T-cell (primary cell): ENCODE measurements at regions not wholly inside any gene's neighbourhood (a gene's known extent, or its start where the extent isn't known, plus 50 kb on each side); places are given as distances from the start of the nearest gene placed in this dataset.

ENCODE experiments used
- ATAC-seq, 4 experiments: fragments of 200-7000 bp in 3 of 4; fragments of 150-1000 bp in 1 of 4; cut with Tn5 transposase; replicated peaks in 1 of 4; 1 replicate in 3 of 4; 2 replicates in 1 of 4; pipeline ENCODE4 v1.10.0; 2021; ENCODE audit warnings: moderate library complexity in 3 of 4, mild to moderate bottlenecking in 2 of 4, moderate number of reproducible peaks in 1 of 4
- CTCF ChIA-PET, 2 donors: fragments of 300-600 bp; sonication (Branson Sonifier 250); formaldehyde crosslinking; loops; one replicate each; lab custom pipeline; 2022; ENCODE audit warnings: antibody characterized with exemption in 2 of 2; lab: Charles Lee
- POLR2A ChIA-PET, 2 donors: fragments of 300-600 bp; sonication (Branson Sonifier 250); formaldehyde crosslinking; loops; one replicate each; lab custom pipeline; 2022; ENCODE audit warnings: antibody characterized with exemption in 2 of 2; lab: Charles Lee
- DNase-seq, 35 experiments: peaks; one replicate each; pipeline versions ENCODE4 v3.0.0 to v3.0.0-alpha.2; 2013 to 2023
- H3K27ac ChIP-seq: one replicate; pipeline ENCODE4 v1.5.1; 2013; ENCODE audit warnings: low read length
- H3K27me3 ChIP-seq, 2 experiments: replicated peaks in 1 of 2; 1 replicate in 1 of 2; 2 replicates in 1 of 2; pipeline versions ENCODE4 v1.6.1 to v1.7.0; 2013; ENCODE audit warnings: low read length in 1 of 2, mixed read lengths in 1 of 2; ENCODE audit not compliant: control insufficient read depth in 2 of 2, insufficient read depth in 2 of 2; ENCODE audit errors: extremely low read depth in 1 of 2
- H3K36me3 ChIP-seq, 2 donors: 1 replicate in 1 of 2; 2 replicates in 1 of 2; pipeline versions ENCODE4 v1.6.1 to v1.7.0; 2013; ENCODE audit warnings: low read length in 1 of 2; ENCODE audit not compliant: control insufficient read depth in 2 of 2, insufficient read depth in 1 of 2; ENCODE audit errors: extremely low read depth in 1 of 2
- H3K4me1 ChIP-seq, 2 experiments: 1 replicate in 1 of 2; 2 replicates in 1 of 2; pipeline versions ENCODE4 v1.6.1 to v1.7.0; 2013; ENCODE audit warnings: low read length in 2 of 2, mixed read lengths in 1 of 2; ENCODE audit not compliant: insufficient read depth in 2 of 2, control insufficient read depth in 1 of 2; ENCODE audit errors: extremely low read depth in 1 of 2
- H3K4me3 ChIP-seq, 2 donors: 1 replicate in 1 of 2; 2 replicates in 1 of 2; pipeline versions ENCODE4 v1.5.1 to v1.7.0; 2013; ENCODE audit warnings: mild to moderate bottlenecking in 2 of 2, low read length in 1 of 2, moderate library complexity in 1 of 2; ENCODE audit not compliant: control insufficient read depth in 1 of 2; ENCODE audit errors: extremely low read depth in 1 of 2
- H3K9me3 ChIP-seq: 2 replicates; pipeline ENCODE4 v1.7.0; 2013
- H3K27ac Mint-ChIP-seq, 2 donors: one replicate each; pipeline ENCODE4 v1.8.0; 2020 to 2021; ENCODE audit warnings: mild to moderate bottlenecking in 2 of 2, mixed read lengths in 2 of 2
- H3K27me3 Mint-ChIP-seq, 2 donors: one replicate each; pipeline ENCODE4 v1.8.0; 2021 to 2022; ENCODE audit warnings: mixed read lengths in 2 of 2
- H3K36me3 Mint-ChIP-seq: one replicate; pipeline ENCODE4 v1.8.0; 2021; ENCODE audit warnings: mixed read lengths
- H3K4me1 Mint-ChIP-seq, 3 donors: one replicate each; pipeline ENCODE4 v1.8.0; 2020 to 2022; ENCODE audit warnings: mixed read lengths in 3 of 3, mild to moderate bottlenecking in 1 of 3
- H3K4me3 Mint-ChIP-seq, 3 donors: one replicate each; pipeline ENCODE4 v1.8.0; 2020 to 2022; ENCODE audit warnings: mild to moderate bottlenecking in 3 of 3, mixed read lengths in 3 of 3, moderate library complexity in 3 of 3
- H3K9me3 Mint-ChIP-seq, 3 donors: one replicate each; pipeline ENCODE4 v1.8.0; 2020 to 2022; ENCODE audit warnings: mixed read lengths in 3 of 3
- WGBS: methylation state at CpG from one replicate; pipeline ENCODE4 v1.1.5; 2013; ENCODE audit warnings: missing lambda C conversion rate; ENCODE audit not compliant: insufficient coverage; 5-methylcytosine and 5-hydroxymethylcytosine counted together

- H3K27ac Mint-ChIP-seq, result no peak overlapping the region
- CTCF ChIA-PET, result no interaction called here
- Histone ChIP-seq H3K4me1 (no peaks in the 10 kb centered on the region), H3K27ac (no peak overlapping the region), H3K27me3 (no peaks in the 10 kb centered on the region), H3K4me3 (no peak overlapping the region), H3K9me3 (no peaks in the 10 kb centered on the region), H3K36me3 (no peaks in the 10 kb centered on the region)
- H3K4me3 Mint-ChIP-seq, result no peak overlapping the region
- DNase-seq, result no peak
- WGBS, result no CpG with 5 or more reads among the region's 2 CpGs
- ATAC-seq, result no peak
- H3K27me3 Mint-ChIP-seq, result no peaks in the 10 kb centered on the region
- H3K9me3 Mint-ChIP-seq, result peaks cover 7 to 12% (median 10%) of the 10 kb centered on the region in 3 donors
- POLR2A ChIA-PET, result no interaction called here
- H3K4me1 Mint-ChIP-seq, result no peaks in the 10 kb centered on the region
- H3K36me3 Mint-ChIP-seq, result no peaks in the 10 kb centered on the region
Observed at GRCh38 chr7:19415123-19415522, 269.9 kb upstream of the FERD3L start.

DNA sequence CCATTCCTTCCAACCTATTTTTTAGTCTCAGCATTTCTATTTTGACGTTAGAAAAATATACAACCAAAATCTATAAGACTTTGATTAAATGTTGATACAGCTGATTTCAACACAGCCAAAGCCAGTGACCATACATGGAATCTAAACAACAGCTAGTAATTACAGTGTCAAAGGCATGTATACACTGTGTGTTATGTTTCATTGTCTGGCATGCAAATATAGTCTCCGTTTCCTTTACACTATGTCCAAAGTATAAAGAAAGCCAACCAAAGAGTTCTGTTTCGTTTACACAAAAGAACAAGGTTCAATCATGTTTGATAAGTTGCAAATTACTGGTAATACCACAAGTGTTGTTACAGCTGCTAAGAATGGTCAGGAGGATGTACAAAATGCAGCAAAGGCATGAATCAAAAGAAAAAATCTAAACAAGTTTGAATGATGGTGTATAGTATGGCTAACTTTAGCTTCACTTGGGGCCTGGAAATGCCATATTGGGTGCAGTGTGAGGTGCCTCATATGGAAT lies 268.3 kb upstream of the FERD3L start:
- H3K36me3 Mint-ChIP-seq, result no peaks in the 10 kb centered on the region
- 100% methylated on average over 1 of the region's 3 CpGs for WGBS

DNA sequence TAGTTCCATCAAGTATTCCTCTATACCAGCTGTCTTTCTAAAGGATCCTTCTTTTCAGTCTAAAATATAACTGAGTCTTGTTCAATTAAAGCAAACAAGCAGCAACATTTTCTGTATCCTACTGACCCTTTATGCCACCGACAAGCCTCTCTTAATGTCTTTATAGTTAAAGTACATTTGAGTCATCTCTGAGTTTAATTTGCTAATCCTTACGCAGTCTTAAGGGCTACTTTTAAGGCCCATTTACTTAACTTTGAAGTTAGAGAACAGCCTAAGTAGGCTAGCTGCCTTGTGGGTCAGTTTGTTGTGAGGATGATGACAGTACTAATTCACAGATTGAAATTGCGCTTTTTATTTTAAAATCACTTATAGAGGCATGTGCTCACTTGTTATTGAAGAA lies 265.5 kb upstream of the FERD3L start:
- no peak overlapping the region for H3K4me3 Mint-ChIP-seq
- ChIA-PET POLR2A (no interaction called here), CTCF (no interaction called here)
- no peak overlapping the region for H3K27ac Mint-ChIP-seq
- WGBS, result no CpG with 5 or more reads among the region's 3 CpGs
- no peaks in the 10 kb centered on the region for H3K27me3 ChIP-seq
- no peaks in the 10 kb centered on the region for H3K4me1 Mint-ChIP-seq
- H3K9me3 Mint-ChIP-seq, result peaks cover 3 to 4% (median 3%) of the 10 kb centered on the region in 3 donors
- H3K9me3 ChIP-seq, result no peaks in the 10 kb centered on the region
- no peaks in the 10 kb centered on the region for H3K36me3 Mint-ChIP-seq
- no peaks in the 10 kb centered on the region for H3K4me1 ChIP-seq
- H3K27me3 Mint-ChIP-seq, result no peaks in the 10 kb centered on the region
- H3K36me3 ChIP-seq, result no peaks in the 10 kb centered on the region
- no peak for DNase-seq
- ATAC-seq, result no peak
- H3K27ac ChIP-seq, result no peak overlapping the region
- H3K4me3 ChIP-seq, result no peak overlapping the region

More for the DNA sequence above, 268.3 kb upstream of the FERD3L start:
- Histone ChIP-seq H3K27me3 (no peaks in the 10 kb centered on the region), H3K4me3 (no peak overlapping the region), H3K4me1 (no peaks in the 10 kb centered on the region), H3K9me3 (no peaks in the 10 kb centered on the region), H3K36me3 (no peaks in the 10 kb centered on the region), H3K27ac (no peak overlapping the region)
- Mint-ChIP-seq H3K27ac (no peak overlapping the region), H3K27me3 (no peaks in the 10 kb centered on the region), H3K4me1 (no peaks in the 10 kb centered on the region), H3K4me3 (no peak overlapping the region), H3K9me3 (peaks cover 3 to 4% (median 3%) of the 10 kb centered on the region in 3 donors)
- CTCF ChIA-PET, result no interaction called here
- no peak for ATAC-seq
- no peak for DNase-seq
- POLR2A ChIA-PET, result interaction anchor here in 1 of 2 donors (0.6 kb wide), 1 partner anchor 758 kb away, joined by 3 read pairs; no protein-coding TSS in a partner anchor

GRCh38 chr7:19410106-19410505 lies 264.9 kb upstream of the FERD3L start:
- Mint-ChIP-seq H3K4me1 (no peaks in the 10 kb centered on the region), H3K27me3 (no peaks in the 10 kb centered on the region), H3K36me3 (no peaks in the 10 kb centered on the region), H3K27ac (no peak overlapping the region), H3K9me3 (peaks cover 0 to 4% (median 3%) of the 10 kb centered on the region in 3 donors), H3K4me3 (no peak overlapping the region)
- Histone ChIP-seq H3K36me3 (no peaks in the 10 kb centered on the region), H3K27ac (no peak overlapping the region), H3K4me3 (no peak overlapping the region), H3K27me3 (no peaks in the 10 kb centered on the region), H3K4me1 (no peaks in the 10 kb centered on the region), H3K9me3 (no peaks in the 10 kb centered on the region)
- DNase-seq (no peak), ATAC-seq (no peak)
- POLR2A ChIA-PET, result no interaction called here
- CTCF ChIA-PET, result no interaction called here

GRCh38 chr7:19408706-19409220 lies 263.5 kb upstream of the FERD3L start:
- no peak for DNase-seq
- Mint-ChIP-seq H3K27me3 (no peaks in the 10 kb centered on the region), H3K4me3 (no peak overlapping the region), H3K9me3 (peaks cover 0 to 4% (median 3%) of the 10 kb centered on the region in 3 donors), H3K27ac (no peak overlapping the region), H3K4me1 (no peaks in the 10 kb centered on the region), H3K36me3 (no peaks in the 10 kb centered on the region)
- Histone ChIP-seq H3K27me3 (no peaks in the 10 kb centered on the region), H3K9me3 (no peaks in the 10 kb centered on the region), H3K4me3 (no peak overlapping the region), H3K36me3 (no peaks in the 10 kb centered on the region), H3K4me1 (no peaks in the 10 kb centered on the region), H3K27ac (no peak overlapping the region)
- no peak for ATAC-seq
- ChIA-PET CTCF (no interaction called here), POLR2A (no interaction called here)
- WGBS, result 100% methylated on average over 1 of the region's 3 CpGs

DNA sequence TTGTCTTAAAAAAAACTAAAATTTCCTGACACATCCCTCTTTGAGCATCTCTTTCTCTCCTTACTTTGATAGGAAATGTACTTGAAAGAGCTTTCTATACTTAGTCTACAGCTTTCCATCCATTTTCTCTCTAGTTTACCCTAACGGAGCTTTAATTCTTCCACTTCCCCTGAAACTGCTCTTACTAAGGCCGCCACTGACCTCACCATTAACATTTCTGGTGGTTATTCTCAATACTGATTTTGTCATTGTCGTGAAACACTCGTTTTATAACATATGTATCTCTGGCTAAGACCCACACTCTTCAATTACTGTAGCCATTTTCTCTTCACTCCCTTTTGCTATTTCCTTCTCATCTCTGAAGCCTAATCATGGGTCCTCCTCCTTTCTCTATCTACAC lies 262.0 kb upstream of the FERD3L start:
- Mint-ChIP-seq H3K9me3 (no peaks in the 10 kb centered on the region), H3K27ac (no peak overlapping the region), H3K36me3 (no peaks in the 10 kb centered on the region), H3K4me1 (no peaks in the 10 kb centered on the region), H3K27me3 (no peaks in the 10 kb centered on the region), H3K4me3 (no peak overlapping the region)
- ATAC-seq, result no peak
- Histone ChIP-seq H3K36me3 (no peaks in the 10 kb centered on the region), H3K4me1 (no peaks in the 10 kb centered on the region), H3K4me3 (no peak overlapping the region), H3K9me3 (no peaks in the 10 kb centered on the region), H3K27me3 (no peaks in the 10 kb centered on the region), H3K27ac (no peak overlapping the region)
- WGBS, result 84% methylated on average over 3 of the region's 4 CpGs
- ChIA-PET POLR2A (no interaction called here), CTCF (no interaction called here)
- no peak for DNase-seq

GRCh38 chr7:19405541-19405940 lies 260.3 kb upstream of the FERD3L start:
- H3K27ac ChIP-seq, result no peak overlapping the region
- ATAC-seq (no peak), DNase-seq (no peak)
- ChIA-PET POLR2A (no interaction called here), CTCF (no interaction called here)
- no peaks in the 10 kb centered on the region for H3K27me3 ChIP-seq
- H3K9me3 ChIP-seq, result no peaks in the 10 kb centered on the region
- Mint-ChIP-seq H3K9me3 (no peaks in the 10 kb centered on the region), H3K4me1 (no peaks in the 10 kb centered on the region), H3K27ac (no peak overlapping the region), H3K36me3 (no peaks in the 10 kb centered on the region), H3K27me3 (no peaks in the 10 kb centered on the region), H3K4me3 (no peak overlapping the region)
- no peaks in the 10 kb centered on the region for H3K36me3 ChIP-seq
- no CpG with 5 or more reads among the region's 2 CpGs for WGBS
- no peaks in the 10 kb centered on the region for H3K4me1 ChIP-seq
- H3K4me3 ChIP-seq, result no peak overlapping the region
